ENCODE measurements at regions not wholly inside any gene's neighbourhood (a gene's known extent, or its start where the extent isn't known, plus 50 kb on each side); places are given as distances from the start of the nearest gene placed in this dataset.

GRCh38 chr10:2439000-2439399 is 628.3 kb upstream of the PFKP start:
- peaks cover 4% of the 10 kb centered on the region; the same call in 1 of the 2 replicates for H3K27me3 Mint-ChIP-seq (ENCODE audit: insufficient read depth)

GRCh38 chr10:2438248-2438939 is 629.0 kb upstream of the PFKP start:
- Mint-ChIP-seq H3K4me1 (ENCODE audit: low read depth) (no peaks in the 10 kb centered on the region), H3K4me3 (no peak overlapping the region), H3K27me3 (ENCODE audit: insufficient read depth) (peaks cover 4% of the 10 kb centered on the region; the same call in 1 of the 2 replicates), H3K9me3 (peaks cover 42% of the 10 kb centered on the region), H3K36me3 (ENCODE audit: low read depth) (peaks cover 5% of the 10 kb centered on the region; the same call in 1 of the 2 replicates), H3K27ac (no peak overlapping the region)
- no peak for DNase-seq
- TF ChIP-seq CTCF (IDR thresholded peaks at IDR 0.05) = no peak

More at GRCh38 chr10:2439000-2439399, 628.3 kb upstream of the PFKP start:
- H3K4me1 Mint-ChIP-seq (ENCODE audit: low read depth) = no peaks in the 10 kb centered on the region
- H3K27ac Mint-ChIP-seq = no peak overlapping the region
- H3K9me3 Mint-ChIP-seq = peaks cover 46% of the 10 kb centered on the region
- H3K36me3 Mint-ChIP-seq (ENCODE audit: low read depth) = peaks cover 5% of the 10 kb centered on the region; the same call in 1 of the 2 replicates
- H3K4me3 Mint-ChIP-seq = no peak overlapping the region
- no peak for DNase-seq
- no peak for TF ChIP-seq CTCF (IDR thresholded peaks at IDR 0.05)

GRCh38 chr10:2436933-2437332 is 630.4 kb upstream of the PFKP start:
- TF ChIP-seq CTCF (IDR thresholded peaks at IDR 0.05) = no peak
- Mint-ChIP-seq H3K4me1 (ENCODE audit: low read depth) (no peaks in the 10 kb centered on the region), H3K36me3 (ENCODE audit: low read depth) (no peaks in the 10 kb centered on the region; the same call in 1 of the 2 replicates), H3K4me3 (no peak overlapping the region), H3K27ac (no peak overlapping the region), H3K9me3 (peaks cover 35% of the 10 kb centered on the region), H3K27me3 (ENCODE audit: insufficient read depth) (peaks cover 1% of the 10 kb centered on the region; the same call in 1 of the 2 replicates)
- DNase-seq = no peak

GRCh38 chr10:2431961-2432360 is 635.4 kb upstream of the PFKP start:
- no peak for DNase-seq
- no peak for TF ChIP-seq CTCF (IDR thresholded peaks at IDR 0.05)
- Mint-ChIP-seq H3K4me1 (ENCODE audit: low read depth) (no peaks in the 10 kb centered on the region), H3K4me3 (no peak overlapping the region), H3K27me3 (ENCODE audit: insufficient read depth) (peaks cover 1% of the 10 kb centered on the region; the same call in 1 of the 2 replicates), H3K9me3 (peaks cover 35% of the 10 kb centered on the region), H3K27ac (no peak overlapping the region), H3K36me3 (ENCODE audit: low read depth) (peaks cover 4% of the 10 kb centered on the region; the same call in 1 of the 2 replicates)

GRCh38 chr10:2427412-2427811 is 639.9 kb upstream of the PFKP start:
- Mint-ChIP-seq H3K4me1 (ENCODE audit: low read depth) (no peaks in the 10 kb centered on the region), H3K36me3 (ENCODE audit: low read depth) (peaks cover 4% of the 10 kb centered on the region; the same call in 1 of the 2 replicates), H3K9me3 (peaks cover 44% of the 10 kb centered on the region), H3K27me3 (ENCODE audit: insufficient read depth) (no peaks in the 10 kb centered on the region), H3K4me3 (no peak overlapping the region), H3K27ac (no peak overlapping the region)
- DNase-seq = no peak
- no peak for TF ChIP-seq CTCF (IDR thresholded peaks at IDR 0.05)

All from HFFc6 (cell line).